RPMI8226 (cell line): ENCODE measurements at regions not wholly inside any gene's neighbourhood (a gene's known extent, or its start where the extent isn't known, plus 50 kb on each side); places are given as distances from the start of the nearest gene placed in this dataset.
"Not testable (repeated sequence)": the region's sequence is repeated elsewhere in the genome, so short reads cannot be mapped to it uniquely, and the experiment has no call there.

Source experiments
- DNase-seq: peaks from one replicate; pipeline ENCODE4 v3.0.0-alpha.2; 2015

- DNase-seq = peak; percentile 7
These were observed 161.8 kb downstream of the TTC8 start for GRCh38 chr14:88986146-88986841.

GRCh38 chr14:88986908-88987307 is 162.5 kb downstream of the TTC8 start:
- not testable (repeated sequence) for DNase-seq

- no peak for DNase-seq
These were observed 163.1 kb downstream of the TTC8 start for GRCh38 chr14:88987516-88987915.

DNA sequence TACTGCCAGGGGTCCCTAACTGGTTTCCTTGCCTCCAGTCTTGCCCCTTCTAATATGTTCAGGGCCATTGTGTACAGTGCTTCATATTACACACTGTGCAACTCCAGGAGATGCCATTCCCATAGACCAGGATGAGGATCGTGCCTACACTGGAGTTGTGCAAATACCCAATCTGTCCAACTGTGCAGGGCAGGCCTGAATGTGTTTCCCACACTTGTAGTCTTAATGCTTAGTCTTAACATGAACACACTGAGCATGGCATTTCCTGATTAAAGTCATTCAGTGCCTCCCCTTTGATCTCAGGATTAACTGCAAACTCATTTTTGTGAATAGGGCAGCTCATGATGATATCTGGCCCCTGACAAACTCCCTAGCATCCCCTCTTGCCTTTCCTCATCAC is 165.5 kb downstream of the TTC8 start:
- no peak for DNase-seq

GRCh38 chr14:88990856-88991255 is 166.4 kb downstream of the TTC8 start:
- DNase-seq = no peak

DNA sequence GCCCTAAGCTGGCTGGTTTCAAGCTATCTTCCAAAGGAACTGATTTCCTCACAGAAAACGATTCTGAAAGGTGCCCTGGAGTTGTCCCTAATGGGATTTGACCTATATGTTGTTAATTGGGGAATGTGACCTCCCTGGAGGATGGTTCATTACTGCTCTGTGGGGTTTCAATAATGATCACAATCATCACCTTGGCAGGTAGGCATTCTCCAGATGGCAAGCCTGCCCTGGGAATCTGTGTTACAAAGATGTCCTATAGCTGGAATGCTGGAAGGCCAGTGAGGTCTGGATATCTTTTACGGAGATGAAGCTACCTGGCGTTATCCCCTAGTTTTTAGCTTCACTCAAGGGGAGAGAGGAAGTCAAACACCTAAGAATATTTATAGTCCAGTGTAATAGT is 167.6 kb downstream of the TTC8 start:
- DNase-seq = no peak

GRCh38 chr14:88993946-88994345 is 169.5 kb downstream of the TTC8 start:
- no peak for DNase-seq

- DNase-seq = no peak
These were observed 171.2 kb downstream of the TTC8 start for GRCh38 chr14:88995437-88996198.

GRCh38 chr14:88998027-88998426 is 173.6 kb downstream of the TTC8 start:
- no peak for DNase-seq

DNA sequence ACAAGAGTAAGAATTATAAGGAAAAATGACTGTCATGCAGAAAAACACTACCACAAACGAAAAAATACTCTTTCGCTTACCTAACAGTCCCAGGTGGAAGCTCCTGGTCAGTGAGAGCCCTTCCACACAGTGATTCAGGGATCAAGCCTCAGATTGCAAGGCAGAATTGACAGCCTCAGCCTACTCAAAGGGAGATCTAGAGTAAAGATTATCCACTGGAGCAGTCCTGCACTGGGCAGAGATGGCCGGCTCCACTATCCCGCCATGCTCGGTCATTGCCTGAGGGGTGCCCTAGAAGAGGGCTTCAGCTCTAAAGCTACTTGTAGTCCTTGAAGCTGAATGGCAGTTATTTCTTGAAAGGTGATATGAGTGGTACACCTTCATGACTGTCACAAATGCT is 174.7 kb downstream of the TTC8 start:
- DNase-seq = no peak

GRCh38 chr14:89000007-89000942 is 175.8 kb downstream of the TTC8 start:
- DNase-seq = peak; percentile 3

GRCh38 chr14:89004166-89004565 is 179.7 kb downstream of the TTC8 start:
- DNase-seq = no peak

- DNase-seq = no peak
These were observed 183.5 kb downstream of the TTC8 start for GRCh38 chr14:89007906-89008305.

GRCh38 chr14:89011355-89012281 is 187.2 kb downstream of the TTC8 start:
- no peak for DNase-seq

GRCh38 chr14:89012282-89013097 is 188.0 kb downstream of the TTC8 start:
- no peak for DNase-seq

GRCh38 chr14:89013098-89013504 is 188.7 kb downstream of the TTC8 start:
- DNase-seq = peak; percentile 22

DNA sequence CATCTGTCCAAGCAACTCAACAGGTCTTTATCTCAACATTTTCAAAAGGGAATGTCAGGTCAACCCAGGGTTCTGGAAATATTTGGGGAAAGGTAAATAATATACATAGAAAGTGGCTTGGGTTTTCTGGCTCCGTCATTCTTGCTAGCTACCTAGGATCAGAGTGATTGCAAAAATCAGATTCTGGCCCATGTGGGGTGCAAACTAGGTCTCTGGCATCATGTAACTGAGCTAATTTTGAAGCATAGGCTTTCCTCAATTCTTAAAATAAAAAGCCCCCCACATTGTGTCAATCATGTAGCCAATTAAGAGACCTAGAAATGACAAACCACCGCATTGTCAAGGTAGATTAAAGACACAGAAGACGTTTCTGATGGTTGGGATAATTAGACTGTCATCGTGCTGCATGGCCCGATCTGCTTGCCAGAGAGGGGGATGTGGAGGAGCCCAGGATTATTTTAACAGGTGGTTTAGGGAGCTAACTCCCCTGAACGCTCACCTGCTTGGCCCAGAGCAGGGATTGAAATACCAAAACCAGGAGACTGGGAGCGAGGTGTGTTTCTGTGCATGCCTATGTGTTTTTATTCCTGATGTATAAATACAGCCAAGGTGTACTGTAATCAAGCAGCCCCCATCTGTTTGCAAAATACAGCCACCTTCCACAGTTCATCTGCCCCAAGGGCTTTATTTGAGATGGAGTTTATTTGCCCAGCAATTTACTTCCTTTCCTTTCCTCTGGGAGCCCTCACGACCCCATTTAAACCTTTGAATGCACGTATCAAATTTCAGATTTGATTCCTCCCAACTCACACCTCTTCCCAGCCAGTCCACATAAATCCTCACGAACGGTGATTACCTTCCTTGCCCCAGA is 189.5 kb downstream of the TTC8 start:
- DNase-seq = no peak

- DNase-seq = no peak
These were observed 190.1 kb downstream of the TTC8 start for GRCh38 chr14:89014569-89014850.

GRCh38 chr14:89015016-89015415 is 190.6 kb downstream of the TTC8 start:
- DNase-seq = no peak

DNA sequence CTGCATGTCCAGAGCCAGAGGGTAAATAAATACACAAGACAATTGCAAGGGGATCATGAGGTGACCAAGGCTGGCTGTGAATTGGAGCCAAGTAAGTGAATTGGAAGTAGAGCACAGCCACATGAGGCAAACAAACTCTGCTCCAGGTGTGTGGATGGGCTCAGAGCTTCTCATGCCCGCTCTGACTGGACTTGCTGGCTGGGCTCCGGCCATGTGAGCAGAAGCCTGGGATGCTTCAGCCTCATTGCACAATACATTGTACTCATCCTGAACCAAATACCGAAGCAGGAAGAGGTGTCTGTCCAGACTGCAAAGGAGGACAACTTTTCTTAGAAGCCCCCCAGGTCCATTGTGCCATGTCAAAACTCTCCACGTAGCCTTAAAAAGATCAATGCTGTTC is 193.0 kb downstream of the TTC8 start:
- no peak for DNase-seq

- DNase-seq = no peak
These were observed 197.8 kb downstream of the TTC8 start for GRCh38 chr14:89022274-89022673.
